ENCODE measurements at regions not wholly inside any gene's neighbourhood (a gene's known extent, or its start where the extent isn't known, plus 50 kb on each side); places are given as distances from the start of the nearest gene placed in this dataset.

DNA sequence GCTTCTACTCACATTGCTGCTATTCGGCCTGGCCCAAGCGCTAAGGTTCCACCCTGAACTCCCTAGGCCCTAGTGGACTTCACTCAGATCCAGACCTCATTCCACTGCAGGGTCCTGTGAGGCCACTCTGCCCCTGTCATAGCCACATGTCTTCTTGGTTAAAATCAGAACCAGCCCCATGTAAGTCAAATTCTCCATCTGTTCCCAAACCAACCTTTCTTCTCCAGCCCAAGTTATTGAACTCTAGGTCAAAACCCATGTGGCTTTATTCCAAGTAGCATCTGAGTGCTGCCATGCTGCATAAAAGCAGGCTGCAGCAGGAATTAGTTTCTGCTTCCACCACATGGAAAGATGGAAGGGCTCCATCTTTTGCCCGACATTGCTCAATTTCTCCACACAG, 281.2 kb downstream of the SNX13 start:
- TF ChIP-seq, protein P1, sequence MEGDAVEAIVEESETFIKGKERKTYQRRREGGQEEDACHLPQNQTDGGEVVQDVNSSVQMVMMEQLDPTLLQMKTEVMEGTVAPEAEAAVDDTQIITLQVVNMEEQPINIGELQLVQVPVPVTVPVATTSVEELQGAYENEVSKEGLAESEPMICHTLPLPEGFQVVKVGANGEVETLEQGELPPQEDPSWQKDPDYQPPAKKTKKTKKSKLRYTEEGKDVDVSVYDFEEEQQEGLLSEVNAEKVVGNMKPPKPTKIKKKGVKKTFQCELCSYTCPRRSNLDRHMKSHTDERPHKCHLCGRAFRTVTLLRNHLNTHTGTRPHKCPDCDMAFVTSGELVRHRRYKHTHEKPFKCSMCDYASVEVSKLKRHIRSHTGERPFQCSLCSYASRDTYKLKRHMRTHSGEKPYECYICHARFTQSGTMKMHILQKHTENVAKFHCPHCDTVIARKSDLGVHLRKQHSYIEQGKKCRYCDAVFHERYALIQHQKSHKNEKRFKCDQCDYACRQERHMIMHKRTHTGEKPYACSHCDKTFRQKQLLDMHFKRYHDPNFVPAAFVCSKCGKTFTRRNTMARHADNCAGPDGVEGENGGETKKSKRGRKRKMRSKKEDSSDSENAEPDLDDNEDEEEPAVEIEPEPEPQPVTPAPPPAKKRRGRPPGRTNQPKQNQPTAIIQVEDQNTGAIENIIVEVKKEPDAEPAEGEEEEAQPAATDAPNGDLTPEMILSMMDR (IDR thresholded peaks at IDR 0.05; ENCODE audit: low read depth, low read length): no peak
- TF ChIP-seq EZH2phosphoT487 (IDR thresholded peaks at IDR 0.05; ENCODE audit: low read depth): no peak
